Activated T-cell treated with anti-CD3 and anti-CD28 coated beads for 24 hours (primary cell): ENCODE measurements at regions not wholly inside any gene's neighbourhood (a gene's known extent, or its start where the extent isn't known, plus 50 kb on each side); places are given as distances from the start of the nearest gene placed in this dataset.
"Not testable (repeated sequence)": the region's sequence is repeated elsewhere in the genome, so short reads cannot be mapped to it uniquely, and the experiment has no call there.

ENCODE experiments used
- DNase-seq: peaks from one replicate; pipeline ENCODE4 v3.0.0-alpha.2; 2020; ENCODE audit warnings: low read depth

- no peak for DNase-seq
Observed at GRCh38 chr20:12458241-12458640, 540.5 kb downstream of the BTBD3 start.

- no peak for DNase-seq
Observed at GRCh38 chr20:12464036-12464435, 544.7 kb upstream of the SPTLC3 start.

GRCh38 chr20:12466915-12467314, 541.9 kb upstream of the SPTLC3 start:
- DNase-seq, result no peak

- no peak for DNase-seq
Observed at GRCh38 chr20:12467758-12468157, 541.0 kb upstream of the SPTLC3 start.

- no peak for DNase-seq
Observed at GRCh38 chr20:12482661-12483060, 526.1 kb upstream of the SPTLC3 start.

- DNase-seq, result no peak
Observed at GRCh38 chr20:12502443-12502842, 506.3 kb upstream of the SPTLC3 start.

- DNase-seq, result no peak
Observed at GRCh38 chr20:12504779-12505178, 504.0 kb upstream of the SPTLC3 start.

- no peak for DNase-seq
Observed at GRCh38 chr20:12511499-12511898, 497.3 kb upstream of the SPTLC3 start.

GRCh38 chr20:12512755-12513154, 496.0 kb upstream of the SPTLC3 start:
- no peak for DNase-seq

- DNase-seq, result no peak
Observed at GRCh38 chr20:12528104-12528503, 480.7 kb upstream of the SPTLC3 start.

- no peak for DNase-seq
Observed at GRCh38 chr20:12528591-12529041, 480.2 kb upstream of the SPTLC3 start.

- DNase-seq, result no peak
Observed at GRCh38 chr20:12531626-12532025, 477.1 kb upstream of the SPTLC3 start.

GRCh38 chr20:12535316-12535715, 473.5 kb upstream of the SPTLC3 start:
- DNase-seq, result no peak

GRCh38 chr20:12535770-12536169, 473.0 kb upstream of the SPTLC3 start:
- no peak for DNase-seq

GRCh38 chr20:12554426-12554825, 454.3 kb upstream of the SPTLC3 start:
- no peak for DNase-seq

- DNase-seq, result no peak
Observed at GRCh38 chr20:12555369-12555768, 453.4 kb upstream of the SPTLC3 start.

- DNase-seq, result not testable (repeated sequence)
Observed at GRCh38 chr20:12555849-12556248, 452.9 kb upstream of the SPTLC3 start.

GRCh38 chr20:12557224-12557623, 451.5 kb upstream of the SPTLC3 start:
- DNase-seq, result no peak

GRCh38 chr20:12564979-12565378, 443.8 kb upstream of the SPTLC3 start:
- DNase-seq, result no peak

- no peak for DNase-seq
Observed at GRCh38 chr20:12566596-12566995, 442.2 kb upstream of the SPTLC3 start.

GRCh38 chr20:12570371-12570770, 438.4 kb upstream of the SPTLC3 start:
- no peak for DNase-seq

- no peak for DNase-seq
Observed at GRCh38 chr20:12573442-12573841, 435.3 kb upstream of the SPTLC3 start.

- DNase-seq, result no peak
Observed at GRCh38 chr20:12575352-12576095, 433.2 kb upstream of the SPTLC3 start.

- DNase-seq, result no peak
Observed at GRCh38 chr20:12577213-12577612, 431.6 kb upstream of the SPTLC3 start.
